Mesenchymal stem cell (in vitro differentiated cells and primary cell): ENCODE measurements at regions not wholly inside any gene's neighbourhood (a gene's known extent, or its start where the extent isn't known, plus 50 kb on each side); places are given as distances from the start of the nearest gene placed in this dataset.

ENCODE experiments used
- DNase-seq: peaks from one replicate; pipeline ENCODE4 v3.0.0-alpha.2; 2013
- H2AFZ ChIP-seq: one replicate; pipeline ENCODE4 v1.6.1; 2013; ENCODE audit warnings: low read depth, mild to moderate bottlenecking, control low read depth, inconsistent platforms, low read length, moderate library complexity
- H2AK5ac ChIP-seq: 2 replicates; pipeline ENCODE4 v1.6.1; 2013; ENCODE audit warnings: low read length, moderate library complexity, mild to moderate bottlenecking, inconsistent platforms; ENCODE audit not compliant: severe bottlenecking
- H2BK120ac ChIP-seq: one replicate; pipeline ENCODE4 v1.6.1; 2013; ENCODE audit warnings: low read depth, mild to moderate bottlenecking, inconsistent platforms, low read length, moderate library complexity
- H2BK12ac ChIP-seq, 2 experiments: one replicate each; pipeline ENCODE4 v1.6.1; 2013; ENCODE audit warnings: inconsistent platforms in 2 of 2, low read length in 2 of 2, mild to moderate bottlenecking in 2 of 2, moderate library complexity in 2 of 2, control low read depth in 1 of 2
- H2BK15ac ChIP-seq: one replicate; pipeline ENCODE4 v1.6.1; 2013; ENCODE audit warnings: mild to moderate bottlenecking, low read depth, inconsistent platforms; ENCODE audit not compliant: poor library complexity, severe bottlenecking
- H2BK5ac ChIP-seq: 2 replicates; pipeline ENCODE4 v1.6.1; 2013; ENCODE audit warnings: low read depth, mild to moderate bottlenecking, low read length, control low read depth, inconsistent platforms; ENCODE audit not compliant: poor library complexity, severe bottlenecking
- H3K14ac ChIP-seq, 2 experiments: one replicate each; pipeline ENCODE4 v1.6.1; 2013; ENCODE audit warnings: inconsistent platforms in 2 of 2, low read length in 2 of 2, control low read depth in 1 of 2, mild to moderate bottlenecking in 1 of 2, moderate library complexity in 1 of 2
- H3K18ac ChIP-seq, 2 experiments: one replicate each; pipeline ENCODE4 v1.6.1; 2013; ENCODE audit warnings: inconsistent platforms in 2 of 2, low read length in 2 of 2, control low read depth in 1 of 2, low read depth in 1 of 2, mild to moderate bottlenecking in 1 of 2
- H3K23ac ChIP-seq, 2 experiments: one replicate each; pipeline ENCODE4 v1.6.1; 2013; ENCODE audit warnings: inconsistent platforms in 2 of 2, low read length in 2 of 2, mild to moderate bottlenecking in 2 of 2, moderate library complexity in 2 of 2, control low read depth in 1 of 2
- H3K27ac ChIP-seq: 2 replicates; pipeline ENCODE4 v1.5.1; 2013; ENCODE audit warnings: mild to moderate bottlenecking, moderate library complexity, low read length, control low read depth, inconsistent platforms; ENCODE audit not compliant: poor library complexity, severe bottlenecking
- H3K27me3 ChIP-seq, 2 experiments: 2 replicates each; pipeline versions ENCODE4 v1.6.1 to v1.7.0; 2013; ENCODE audit warnings: low read length in 2 of 2, mild to moderate bottlenecking in 2 of 2, moderate library complexity in 2 of 2, control low read depth in 1 of 2, inconsistent platforms in 1 of 2; ENCODE audit not compliant: control insufficient read depth in 1 of 2, insufficient read depth in 1 of 2
- H3K36me3 ChIP-seq, 2 experiments: 2 replicates each; pipeline versions ENCODE4 v1.6.1 to v1.7.0; 2013; ENCODE audit warnings: low read length in 2 of 2, control low read depth in 1 of 2, inconsistent platforms in 1 of 2, low read depth in 1 of 2, mild to moderate bottlenecking in 1 of 2; ENCODE audit not compliant: insufficient read depth in 2 of 2, control insufficient read depth in 1 of 2
- H3K4ac ChIP-seq, 2 experiments: one replicate each; pipeline ENCODE4 v1.6.1; 2013; ENCODE audit warnings: inconsistent platforms in 2 of 2, low read length in 2 of 2, mild to moderate bottlenecking in 2 of 2, moderate library complexity in 2 of 2, control low read depth in 1 of 2, low read depth in 1 of 2
- H3K4me1 ChIP-seq: 2 replicates; pipeline ENCODE4 v1.6.1; 2013; ENCODE audit warnings: low read depth, low read length, control low read depth; ENCODE audit not compliant: control insufficient read depth, insufficient read depth
- H3K4me2 ChIP-seq: 2 replicates; pipeline ENCODE4 v1.6.1; 2013; ENCODE audit warnings: low read length, mild to moderate bottlenecking, inconsistent platforms; ENCODE audit not compliant: poor library complexity, severe bottlenecking
- H3K4me3 ChIP-seq, 2 experiments: 2 replicates each; pipeline versions ENCODE4 v1.5.1 to v1.7.0; 2013; ENCODE audit warnings: low read length in 2 of 2, mild to moderate bottlenecking in 2 of 2, control low read depth in 1 of 2, low read depth in 1 of 2; ENCODE audit not compliant: insufficient read depth in 1 of 2
- H3K79me1 ChIP-seq: replicated peaks from 2 replicates; pipeline ENCODE4 v1.6.1; 2013; ENCODE audit warnings: mild to moderate bottlenecking, control low read depth, low read length, inconsistent platforms; ENCODE audit not compliant: poor library complexity, severe bottlenecking
- H3K9ac ChIP-seq: 2 replicates; pipeline ENCODE4 v1.7.0; 2013; ENCODE audit warnings: mild to moderate bottlenecking, low read length, moderate library complexity
- H3K9me3 ChIP-seq: 2 replicates; pipeline ENCODE4 v1.7.0; 2013; ENCODE audit warnings: mild to moderate bottlenecking, low read length; ENCODE audit not compliant: control insufficient read depth
- H4K8ac ChIP-seq: one replicate; pipeline ENCODE4 v1.6.1; 2013; ENCODE audit warnings: inconsistent platforms, mild to moderate bottlenecking, low read length, moderate library complexity
- H4K91ac ChIP-seq: one replicate; pipeline ENCODE4 v1.6.1; 2013; ENCODE audit warnings: mild to moderate bottlenecking, low read length, inconsistent platforms
- WGBS: methylation state at CpG from one replicate; pipeline ENCODE4 v1.1.7; 2013; ENCODE audit warnings: mixed read lengths; 5-methylcytosine and 5-hydroxymethylcytosine counted together

DNA sequence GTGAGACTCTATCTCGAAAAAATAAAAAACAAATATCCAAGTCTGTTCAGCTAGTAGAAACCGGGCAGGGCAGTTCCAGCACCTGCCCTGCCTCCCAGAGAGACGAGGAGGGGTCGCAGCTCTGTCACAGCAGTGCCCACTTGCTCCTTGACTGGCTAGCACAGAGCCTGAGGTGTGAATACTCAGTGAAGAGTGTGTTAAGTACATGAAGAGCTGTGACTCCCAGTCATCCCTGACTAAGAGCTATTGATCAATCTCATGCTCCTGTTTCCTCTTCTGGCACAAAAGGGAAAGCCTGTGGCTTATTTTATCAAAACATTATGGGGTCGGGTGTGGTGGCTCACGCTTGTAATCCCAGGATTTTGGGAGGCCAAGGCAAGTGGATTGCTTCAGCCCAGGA is 83.0 kb upstream of the FZD7 start:
- H3K4ac ChIP-seq: no peak overlapping the region
- H3K4me1 ChIP-seq: peaks cover 4% of the 10 kb centered on the region
- peak; percentile 25 for DNase-seq
- H3K23ac ChIP-seq: no peak overlapping the region
- peaks cover 0 to 62% of the 10 kb centered on the region in 2 experiments for H3K27me3 ChIP-seq
- no peak overlapping the region for H3K4me2 ChIP-seq
- no peak overlapping the region for H4K8ac ChIP-seq
- H3K18ac ChIP-seq: no peak overlapping the region
- H3K9me3 ChIP-seq: no peaks in the 10 kb centered on the region
- no peak overlapping the region for H2AK5ac ChIP-seq
- no peak overlapping the region for H2BK5ac ChIP-seq
- H2BK12ac ChIP-seq: no peak overlapping the region
- no peak overlapping the region for H3K4me3 ChIP-seq
- H2BK120ac ChIP-seq: no peak overlapping the region
- no peak overlapping the region for H2AFZ ChIP-seq
- H2BK15ac ChIP-seq: no peak overlapping the region
- 84% methylated on average over 6 of the region's 6 CpGs for WGBS
- no peak overlapping the region for H3K27ac ChIP-seq
- H3K14ac ChIP-seq: no peak overlapping the region
- H3K9ac ChIP-seq: no peak overlapping the region
- H4K91ac ChIP-seq: no peak overlapping the region
- H3K79me1 ChIP-seq: no peaks in the 10 kb centered on the region
- no peaks in the 10 kb centered on the region for H3K36me3 ChIP-seq

DNA sequence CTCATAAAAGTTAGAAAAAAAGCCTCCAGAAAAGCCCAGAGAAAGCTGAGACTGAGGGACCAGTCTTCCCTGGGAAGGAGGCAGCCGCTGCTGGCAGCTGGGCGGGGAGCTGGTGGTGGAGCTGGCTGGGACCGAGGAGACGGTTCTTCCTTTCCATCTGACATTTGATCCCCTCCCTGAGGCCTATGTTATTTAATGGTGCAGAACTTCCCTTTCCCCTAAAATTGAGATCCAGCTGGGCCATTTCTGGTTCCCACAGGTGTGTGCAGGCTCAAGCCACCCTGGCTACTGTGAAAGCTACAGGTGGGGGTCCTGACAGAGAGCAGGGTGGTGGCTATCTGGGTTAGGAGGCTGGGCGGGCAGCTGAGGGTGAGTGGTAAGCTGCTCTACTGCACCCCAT is 81.5 kb upstream of the FZD7 start:
- Histone ChIP-seq H4K91ac (no peak overlapping the region), H3K23ac (no peak overlapping the region), H3K79me1 (no peaks in the 10 kb centered on the region), H3K4me2 (no peak overlapping the region), H3K9ac (no peak overlapping the region), H2BK15ac (no peak overlapping the region), H3K18ac (no peak overlapping the region), H3K36me3 (no peaks in the 10 kb centered on the region), H3K4me1 (peaks cover 5% of the 10 kb centered on the region), H3K4ac (no peak overlapping the region), H3K9me3 (no peaks in the 10 kb centered on the region), H3K27me3 (peaks cover 5 to 65% of the 10 kb centered on the region in 2 experiments), H2BK120ac (no peak overlapping the region), H2BK12ac (no peak overlapping the region), H3K27ac (no peak overlapping the region), H3K4me3 (no peak overlapping the region), H2AK5ac (no peak overlapping the region), H2AFZ (no peak overlapping the region), H3K14ac (no peak overlapping the region), H4K8ac (no peak overlapping the region), H2BK5ac (no peak overlapping the region)
- DNase-seq: no peak
- WGBS: 61% methylated on average over 5 of the region's 5 CpGs

DNA sequence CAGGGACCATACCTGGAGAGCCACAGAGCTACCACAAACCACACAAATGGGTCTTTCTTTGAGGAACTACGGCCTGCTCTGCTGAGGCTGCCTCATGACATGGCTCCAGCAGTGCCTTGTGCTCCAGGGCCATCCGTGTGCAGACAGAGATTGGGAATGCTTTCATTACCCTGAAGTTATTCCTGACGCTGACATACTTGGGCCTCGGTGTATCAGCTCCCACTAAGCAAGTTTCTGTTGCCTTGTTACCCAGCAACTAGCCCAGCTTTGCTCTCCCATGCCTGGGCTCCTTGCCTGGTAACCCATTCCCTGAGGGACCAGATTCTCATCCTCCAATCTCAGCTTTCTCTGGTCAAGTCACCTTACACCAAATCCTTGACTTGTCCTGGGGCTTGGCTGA is 80.3 kb upstream of the FZD7 start:
- H3K9ac ChIP-seq: no peak overlapping the region

DNA sequence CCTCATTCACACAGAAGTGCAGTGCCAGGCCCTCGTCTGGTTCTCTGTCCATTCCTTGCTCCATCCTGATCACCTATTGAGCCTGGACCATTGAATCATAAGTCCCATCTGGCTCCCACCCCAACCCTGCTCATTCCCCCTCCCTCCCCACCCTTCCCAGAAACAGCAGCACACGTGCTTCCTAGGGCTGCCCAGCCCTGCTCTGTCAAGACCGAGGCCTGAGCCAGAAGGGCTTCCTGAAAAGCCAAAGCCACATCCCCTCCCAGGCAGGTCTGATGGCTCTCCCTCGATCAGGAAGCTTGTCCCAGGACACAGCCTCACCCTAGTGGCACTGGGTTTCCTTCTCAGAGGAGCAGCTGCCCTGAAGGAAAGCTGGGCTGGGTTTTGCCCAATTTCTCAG is 79.8 kb upstream of the FZD7 start:
- peaks cover 5% of the 10 kb centered on the region for H3K4me1 ChIP-seq
- no peak overlapping the region for H2AK5ac ChIP-seq
- no peak overlapping the region for H2BK15ac ChIP-seq
- no peak overlapping the region for H2BK5ac ChIP-seq
- H3K27me3 ChIP-seq: peaks cover 5 to 57% of the 10 kb centered on the region in 2 experiments
- H2BK12ac ChIP-seq: no peak overlapping the region
- no peak for DNase-seq
- no peak overlapping the region for H2BK120ac ChIP-seq
- no peak overlapping the region for H4K8ac ChIP-seq
- H3K79me1 ChIP-seq: no peaks in the 10 kb centered on the region
- no peak overlapping the region for H3K4ac ChIP-seq
- H4K91ac ChIP-seq: no peak overlapping the region
- H3K4me3 ChIP-seq: no peak overlapping the region
- H3K9me3 ChIP-seq: no peaks in the 10 kb centered on the region
- no peak overlapping the region for H3K27ac ChIP-seq
- no peak overlapping the region for H3K18ac ChIP-seq
- H3K9ac ChIP-seq: no peak overlapping the region
- WGBS: 82% methylated on average over 4 of the region's 4 CpGs
- H2AFZ ChIP-seq: no peak overlapping the region
- H3K14ac ChIP-seq: no peak overlapping the region
- H3K36me3 ChIP-seq: no peaks in the 10 kb centered on the region
- no peak overlapping the region for H3K23ac ChIP-seq
- H3K4me2 ChIP-seq: no peak overlapping the region

More for the DNA sequence above, 80.3 kb upstream of the FZD7 start:
- Histone ChIP-seq H3K4me2 (no peak overlapping the region), H3K36me3 (no peaks in the 10 kb centered on the region), H3K4ac (no peak overlapping the region), H3K79me1 (no peaks in the 10 kb centered on the region), H3K27ac (no peak overlapping the region), H2BK5ac (no peak overlapping the region), H3K14ac (no peak overlapping the region), H3K18ac (no peak overlapping the region), H3K9me3 (no peaks in the 10 kb centered on the region), H2BK12ac (no peak overlapping the region), H2AK5ac (no peak overlapping the region), H2BK15ac (no peak overlapping the region), H3K27me3 (peaks cover 5 to 54% of the 10 kb centered on the region in 2 experiments), H3K23ac (no peak overlapping the region), H3K4me3 (no peak overlapping the region), H2BK120ac (no peak overlapping the region), H4K8ac (no peak overlapping the region), H4K91ac (no peak overlapping the region), H3K4me1 (peaks cover 5% of the 10 kb centered on the region), H2AFZ (no peak overlapping the region)
- no peak for DNase-seq
- WGBS: 94% methylated on average over 4 of the region's 4 CpGs
